HCT116 (cell line): ENCODE measurements at regions not wholly inside any gene's neighbourhood (a gene's known extent, or its start where the extent isn't known, plus 50 kb on each side); places are given as distances from the start of the nearest gene placed in this dataset.

Experiments
- CEBPB ChIP-seq: IDR thresholded peaks from 2 replicates; pipeline ENCODE4 v1.6.1; 2012; ENCODE audit warnings: low read depth
- CTCF ChIP-seq, 3 experiments: fragments of 200-600 bp in 1 of 3; sonication (generic) in 1 of 3; IDR thresholded peaks in 2 of 3; conservative IDR thresholded peaks in 1 of 3; 2 replicates each; pipeline ENCODE4 v1.5.1; 2012 to 2017; ENCODE audit warnings: low read depth in 2 of 3, low read length in 2 of 3, antibody characterized with exemption in 1 of 3, borderline replicate concordance in 1 of 3, control low read depth in 1 of 3, mild to moderate bottlenecking in 1 of 3, mixed read lengths in 1 of 3, mixed run types in 1 of 3, moderate library complexity in 1 of 3; ENCODE audit not compliant: insufficient read depth in 1 of 3
- EZH2 ChIP-seq: fragments of 200-600 bp; sonication (generic); IDR thresholded peaks from 2 replicates; pipeline ENCODE4 v1.6.1; 2017; ENCODE audit warnings: antibody characterized with exemption, mixed run types
- EZH2phosphoT487 ChIP-seq: fragments of 200-600 bp; IDR thresholded peaks from 2 replicates; pipeline ENCODE4 v1.6.1; 2018; ENCODE audit warnings: antibody characterized with exemption, borderline replicate concordance
- MAX ChIP-seq: IDR thresholded peaks from 2 replicates; pipeline ENCODE4 v1.6.1; 2012
- POLR2A ChIP-seq: IDR thresholded peaks from 2 replicates; pipeline ENCODE4 v1.7.0; 2011; ENCODE audit warnings: borderline replicate concordance; ENCODE audit not compliant: insufficient read depth, insufficient read length; ENCODE audit errors: extremely low read depth
- RAD21 ChIP-seq: IDR thresholded peaks from 2 replicates; pipeline ENCODE4 v1.6.1; 2012; ENCODE audit warnings: low read depth, mild to moderate bottlenecking
- ZNF274 ChIP-seq: fragments of 200-500 bp; sonication (Bioruptor generic); IDR thresholded peaks from 2 replicates; pipeline ENCODE4 v1.6.1; 2014; ENCODE audit warnings: mild to moderate bottlenecking, low read depth, low read length, inconsistent platforms

GRCh38 chr16:64638766-64639165 lies 483.1 kb downstream of the CDH11 start:
- TF ChIP-seq CTCF (IDR thresholded peaks at IDR 0.05 in 2 of 3, conservative IDR thresholded peaks at IDR 0.05 in 1 of 3; ENCODE audit: borderline replicate concordance in 1 of 3, insufficient read depth in 1 of 3, low read depth in 2 of 3, low read length in 2 of 3) (no peak), ZNF274 (no peak), CEBPB (no peak), MAX (no peak), POLR2A (no peak), RAD21 (no peak), EZH2phosphoT487 (no peak), EZH2 (no peak)
